ENCODE measurements at regions not wholly inside any gene's neighbourhood (a gene's known extent, or its start where the extent isn't known, plus 50 kb on each side); places are given as distances from the start of the nearest gene placed in this dataset.
"Not testable (repeated sequence)": the region's sequence is repeated elsewhere in the genome, so short reads cannot be mapped to it uniquely, and the experiment has no call there.

- TF ChIP-seq POLR2A (IDR thresholded peaks at IDR 0.05) (no peak), CTCF (IDR thresholded peaks at IDR 0.05) (no peak)
- no peaks in the 10 kb centered on the region for H3K9me3 ChIP-seq
- no peak overlapping the region for H3K4me3 ChIP-seq (replicated peaks in 1 of 3)
- no peak overlapping the region for H3K27ac ChIP-seq
- no peaks in the 10 kb centered on the region for H3K4me1 ChIP-seq
- DNase-seq, result no peak
- WGBS, 2 donors, result 82 to 85% methylated on average over 2 of the region's 2 CpGs
- no peaks in the 10 kb centered on the region for H3K27me3 ChIP-seq
- no peaks in the 10 kb centered on the region for H3K36me3 ChIP-seq
- intact Hi-C loops (cut with DNase I), result no loop called here
Observed at GRCh38 chr14:65991104-65991503, 495.1 kb upstream of the CCDC196 start.

DNA sequence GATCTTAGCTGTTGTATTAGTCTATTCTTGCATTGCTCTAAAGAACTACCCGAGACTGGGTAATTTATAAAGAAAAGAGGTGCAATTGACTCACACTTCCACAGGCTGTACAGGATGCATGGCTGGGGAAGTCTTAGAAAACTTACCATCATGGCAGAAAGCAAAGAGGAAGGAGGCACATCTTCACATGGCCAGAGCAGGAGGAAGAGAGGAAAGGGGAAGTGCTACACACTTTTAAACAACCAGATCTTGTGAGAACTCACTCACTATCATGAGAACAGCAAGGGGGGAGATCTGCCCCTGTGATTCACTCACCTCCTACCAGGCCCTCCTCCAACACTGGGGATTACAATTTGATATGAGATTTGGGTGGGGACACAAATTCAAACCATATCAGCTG, 494.2 kb upstream of the CCDC196 start:
- intact Hi-C loops (cut with DNase I); H3K27me3 ChIP-seq; H3K9me3 ChIP-seq; H3K36me3 ChIP-seq; DNase-seq; H3K4me3 ChIP-seq (replicated peaks in 1 of 3); H3K27ac ChIP-seq; H3K4me1 ChIP-seq: not testable (repeated sequence)
- 76 to 81% methylated on average over 1 of the region's 1 CpG for WGBS, 2 donors

DNA sequence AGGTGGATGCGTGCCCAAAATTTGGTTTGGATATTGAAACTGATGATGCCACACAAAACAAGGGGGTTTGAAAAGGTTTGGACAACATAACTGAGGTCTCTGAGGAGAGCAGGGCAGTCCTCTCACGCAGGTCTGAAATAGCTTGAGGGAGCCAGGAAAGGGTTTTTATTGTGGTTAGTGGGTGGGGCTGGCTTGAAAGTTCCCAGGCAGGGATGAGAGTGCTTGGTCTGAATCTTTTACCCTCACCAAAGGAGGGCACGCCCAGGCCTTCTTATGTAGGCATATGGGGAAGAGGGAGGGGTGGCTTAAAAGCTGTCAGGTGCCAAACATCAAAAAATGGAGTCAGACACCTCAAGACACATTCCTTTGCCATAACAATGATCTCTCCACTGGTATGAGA, 493.1 kb upstream of the CCDC196 start:
- no peaks in the 10 kb centered on the region for H3K36me3 ChIP-seq
- no peaks in the 10 kb centered on the region for H3K9me3 ChIP-seq
- H3K27me3 ChIP-seq, result no peaks in the 10 kb centered on the region
- 76 to 82% methylated on average over 3 of the region's 3 CpGs for WGBS, 2 donors
- no peak for DNase-seq
- H3K4me3 ChIP-seq (replicated peaks in 1 of 3), result no peak overlapping the region
- H3K4me1 ChIP-seq, result no peaks in the 10 kb centered on the region
- intact Hi-C loops (cut with DNase I), result no loop called here
- TF ChIP-seq POLR2A (IDR thresholded peaks at IDR 0.05), result no peak
- no peak for TF ChIP-seq CTCF (IDR thresholded peaks at IDR 0.05)
- H3K27ac ChIP-seq, result no peak overlapping the region

DNA sequence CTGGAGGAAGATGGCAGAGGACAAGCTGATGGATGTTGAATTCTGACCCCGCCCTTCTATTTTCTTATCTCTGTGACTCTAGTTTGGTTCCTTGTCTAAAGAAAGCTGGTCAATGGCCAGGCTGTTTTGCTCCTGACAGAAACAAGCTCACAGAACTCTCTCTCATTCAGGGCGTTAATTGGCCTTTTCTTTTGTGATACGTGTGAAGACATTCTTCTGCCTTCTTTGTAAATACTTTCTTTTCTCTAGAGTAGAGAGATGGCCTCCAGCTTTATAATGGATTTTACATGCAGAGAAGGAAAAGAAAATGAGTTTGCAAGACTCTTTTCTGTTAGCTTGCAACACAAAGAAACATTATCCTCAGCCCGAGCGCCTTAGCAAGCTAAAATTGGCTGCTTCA, 492.2 kb upstream of the CCDC196 start:
- Histone ChIP-seq H3K9me3 (no peaks in the 10 kb centered on the region), H3K36me3 (no peaks in the 10 kb centered on the region), H3K4me1 (no peaks in the 10 kb centered on the region), H3K27me3 (no peaks in the 10 kb centered on the region), H3K4me3 (replicated peaks in 1 of 3) (no peak overlapping the region), H3K27ac (no peak overlapping the region)
- WGBS, 2 donors, result 79% methylated on average over 5 of the region's 5 CpGs
- DNase-seq, result no peak
- TF ChIP-seq POLR2A (IDR thresholded peaks at IDR 0.05) (no peak), CTCF (IDR thresholded peaks at IDR 0.05) (no peak)
- intact Hi-C loops (cut with DNase I), result no loop called here

DNA sequence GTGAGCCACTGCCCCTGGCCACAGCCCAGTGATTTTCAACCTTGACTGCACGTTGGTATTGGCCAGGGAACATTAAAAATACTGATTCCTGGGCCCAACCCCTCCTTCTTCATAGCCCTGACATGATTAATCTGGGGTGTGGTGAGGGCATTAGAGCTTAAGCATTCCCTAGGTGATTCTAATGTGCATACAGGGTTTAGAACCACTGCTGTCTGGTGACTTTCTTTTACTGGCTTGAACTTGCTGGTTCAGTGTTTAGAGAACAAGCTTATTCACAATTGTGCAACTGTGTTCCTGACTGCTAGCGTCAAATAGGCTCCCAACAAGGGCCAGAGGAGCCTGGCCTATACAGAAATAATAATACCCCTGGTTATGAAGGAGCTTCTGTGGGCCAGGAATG, 488.8 kb upstream of the CCDC196 start:
- Histone ChIP-seq H3K4me1 (no peaks in the 10 kb centered on the region), H3K9me3 (no peaks in the 10 kb centered on the region), H3K4me3 (replicated peaks in 1 of 3) (no peak overlapping the region), H3K36me3 (no peaks in the 10 kb centered on the region), H3K27me3 (no peaks in the 10 kb centered on the region), H3K27ac (no peak overlapping the region)
- no peak for TF ChIP-seq POLR2A (IDR thresholded peaks at IDR 0.05)
- no peak for TF ChIP-seq CTCF (IDR thresholded peaks at IDR 0.05)
- 82% methylated on average over 2 of the region's 2 CpGs for WGBS, 2 donors
- intact Hi-C loops (cut with DNase I), result no loop called here
- no peak for DNase-seq

DNA sequence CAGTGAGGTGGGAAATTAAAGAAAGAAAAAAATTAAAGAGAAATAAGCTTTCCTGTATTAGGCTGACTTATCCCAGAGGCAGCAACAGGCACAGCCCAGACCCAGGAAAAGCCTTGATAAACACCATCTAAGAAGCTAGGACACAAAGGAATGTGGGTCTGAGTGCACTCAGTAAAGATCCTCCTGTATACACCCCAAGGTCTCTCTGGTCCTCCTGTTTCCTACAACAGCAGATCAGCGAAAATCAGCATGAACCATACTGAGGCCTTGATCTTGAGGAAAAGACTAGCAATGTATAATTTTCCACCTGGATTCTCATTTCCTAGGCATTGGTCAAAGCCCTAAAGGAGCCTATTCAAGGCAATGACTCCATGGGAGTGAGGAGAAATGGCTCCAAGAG, 486.3 kb upstream of the CCDC196 start:
- H3K4me1 ChIP-seq, result peaks cover 0 to 7% of the 10 kb centered on the region in 2 donors
- intact Hi-C loops (cut with DNase I), result no loop called here
- no peak overlapping the region for H3K27ac ChIP-seq
- H3K36me3 ChIP-seq, result no peaks in the 10 kb centered on the region
- no peaks in the 10 kb centered on the region for H3K27me3 ChIP-seq
- 92 to 100% methylated on average over 1 of the region's 1 CpG for WGBS, 2 donors
- TF ChIP-seq CTCF (IDR thresholded peaks at IDR 0.05) (no peak), POLR2A (IDR thresholded peaks at IDR 0.05) (no peak)
- H3K9me3 ChIP-seq, result no peaks in the 10 kb centered on the region
- no peak overlapping the region for H3K4me3 ChIP-seq (replicated peaks in 1 of 3)
- DNase-seq, result no peak

Data from thyroid gland (tissue), 4 donors.